GM12878 (cell line): ENCODE measurements at regions not wholly inside any gene's neighbourhood (a gene's known extent, or its start where the extent isn't known, plus 50 kb on each side); places are given as distances from the start of the nearest gene placed in this dataset.

Experiments
- ATAC-seq: fragments of 200-7000 bp; cut with Tn5 transposase; 3 replicates; pipeline ENCODE4 v1.9.1; 2020; ENCODE audit warnings: mild to moderate bottlenecking, moderate library complexity
- BruUV-seq: library from RNA; stranded (reverse); fragments of 400-500 nt; replicated peaks from 2 replicates; lab custom pipeline; 2021; lab: Mats Ljungman, UMichigan
- CTCF ChIA-PET: fragments of 300-600 bp; sonication (Branson Sonifier 250); formaldehyde crosslinking; extraction: SDS; loops from one replicate; lab custom pipeline; 2021; ENCODE audit warnings: inconsistent platforms; lab: Yijun Ruan, JAX
- POLR2A ChIA-PET: fragments of 350-600 bp; formaldehyde crosslinking; extraction: SDS; loops from one replicate; lab custom pipeline; 2021; ENCODE audit warnings: inconsistent platforms; lab: Charles Lee
- RAD21 ChIA-PET: fragments of 300-600 bp; sonication (Branson Sonifier 250); formaldehyde crosslinking; loops from one replicate; lab custom pipeline; 2023; ENCODE audit warnings: antibody characterized with exemption; ENCODE audit not compliant: unreplicated experiment; lab: Charles Lee
- SMC1A ChIA-PET: fragments of 300-600 bp; sonication (Branson Sonifier 250); formaldehyde crosslinking; loops from one replicate; lab custom pipeline; 2023; ENCODE audit not compliant: unreplicated experiment, uncharacterized antibody; lab: Charles Lee
- DNase-seq: peaks from one replicate; pipeline ENCODE4 v3.0.0-alpha.2; 2011; ENCODE audit warnings: low read depth, low spot score
- FAIRE-seq: peaks from 3 replicates; lab custom pipeline; 2011; peaks lifted over from hg19 to GRCh38; lab: Jason Lieb, UNC
- H2AFZ ChIP-seq: 2 replicates; pipeline ENCODE4 v1.6.0; 2011; ENCODE audit warnings: low read depth, low read length, control low read depth; ENCODE audit not compliant: control insufficient read depth
- H3K27ac ChIP-seq: 2 replicates; pipeline ENCODE4 v1.5.1; 2011; ENCODE audit warnings: control low read depth; ENCODE audit not compliant: control insufficient read depth, insufficient read depth
- H3K27me3 ChIP-seq, 2 experiments: replicated peaks in 1 of 2; 2 replicates each; pipeline versions ENCODE4 v1.6.0 to v1.6.1; 2011; ENCODE audit warnings: low read length in 1 of 2; ENCODE audit not compliant: control insufficient read depth in 2 of 2, insufficient read depth in 2 of 2
- H3K36me3 ChIP-seq, 2 experiments: 2 replicates each; pipeline ENCODE4 v1.5.1; 2011; ENCODE audit warnings: low read length in 1 of 2; ENCODE audit not compliant: control insufficient read depth in 2 of 2, insufficient read depth in 2 of 2
- H3K4me1 ChIP-seq: 2 replicates; pipeline ENCODE4 v1.6.1; 2011; ENCODE audit warnings: mild to moderate bottlenecking, low read length, moderate library complexity, mixed read lengths; ENCODE audit not compliant: control insufficient read depth, insufficient read depth
- H3K4me2 ChIP-seq: 2 replicates; pipeline ENCODE4 v1.6.0; 2011; ENCODE audit warnings: control low read depth; ENCODE audit not compliant: control insufficient read depth, insufficient read depth
- H3K4me3 ChIP-seq: fragments of 200-600 bp; sonication (generic); 2 replicates; pipeline ENCODE4 v1.5.1; 2016
- H3K79me2 ChIP-seq: 2 replicates; pipeline ENCODE4 v1.6.0; 2011; ENCODE audit warnings: low read length; ENCODE audit not compliant: control insufficient read depth, insufficient read depth
- H3K9ac ChIP-seq: 2 replicates; pipeline ENCODE4 v1.8.0; 2011; ENCODE audit warnings: low read length, control low read depth, mixed read lengths; ENCODE audit not compliant: control insufficient read depth, insufficient read depth
- H3K9me3 ChIP-seq: replicated peaks from 3 replicates; pipeline ENCODE4 v1.5.1; 2011; ENCODE audit warnings: mild to moderate bottlenecking, low read length; ENCODE audit not compliant: control insufficient read depth, insufficient read depth
- H4K20me1 ChIP-seq: 2 replicates; pipeline ENCODE4 v1.6.0; 2011; ENCODE audit not compliant: control insufficient read depth, insufficient read depth
- CEBPB ChIP-seq, 2 experiments: fragments of 150-350 bp in 1 of 2; IDR thresholded peaks; 2 replicates each; pipeline ENCODE4 v1.6.1; 2012 to 2014; ENCODE audit warnings: low read depth in 2 of 2, low read length in 2 of 2, borderline replicate concordance in 1 of 2, inconsistent platforms in 1 of 2
- DPF2 ChIP-seq: fragments of 450-650 bp; IDR thresholded peaks from 2 replicates; pipeline ENCODE4 v1.6.1; 2017; ENCODE audit warnings: mild to moderate bottlenecking
- FOXM1 ChIP-seq: IDR thresholded peaks from 2 replicates; pipeline ENCODE4 v1.6.1; 2012; ENCODE audit warnings: low read depth, mild to moderate bottlenecking, inconsistent platforms, low read length, moderate library complexity
- IKZF1 ChIP-seq: fragments of 450-650 bp; conservative IDR thresholded peaks from 2 replicates; pipeline ENCODE4 v1.6.1; 2017; ENCODE audit warnings: antibody characterized with exemption, mild to moderate bottlenecking
- NFXL1 ChIP-seq: fragments of 450-650 bp; IDR thresholded peaks from 2 replicates; pipeline ENCODE4 v1.6.1; 2017; ENCODE audit warnings: antibody characterized with exemption, mild to moderate bottlenecking, borderline replicate concordance
- PAX5 ChIP-seq: IDR thresholded peaks from 2 replicates; pipeline ENCODE4 v1.6.1; 2011; ENCODE audit warnings: low read depth, low read length, borderline replicate concordance
- RAD51 ChIP-seq: fragments of 450-650 bp; IDR thresholded peaks from 2 replicates; pipeline ENCODE4 v1.6.1; 2016; ENCODE audit warnings: moderate library complexity, mild to moderate bottlenecking, inconsistent platforms
- RBBP5 ChIP-seq: fragments of 200-600 bp; sonication (generic); conservative IDR thresholded peaks from 2 replicates; pipeline ENCODE4 v1.6.1; 2016
- RFX5 ChIP-seq: IDR thresholded peaks from 2 replicates; pipeline ENCODE4 v1.6.1; 2011; ENCODE audit warnings: low read depth, low read length, improper control_type of control experiment
- SPI1 ChIP-seq: IDR thresholded peaks from 2 replicates; pipeline ENCODE4 v1.6.1; 2011; ENCODE audit warnings: low read depth, mild to moderate bottlenecking, low read length, moderate library complexity, borderline replicate concordance; ENCODE audit not compliant: insufficient read depth
- SUPT20H ChIP-seq: IDR thresholded peaks from 2 replicates; pipeline ENCODE4 v1.6.1; 2011; ENCODE audit warnings: low read depth, mild to moderate bottlenecking, low read length, moderate library complexity, borderline replicate concordance; ENCODE audit not compliant: control insufficient read depth
- TCF12 ChIP-seq: IDR thresholded peaks from 2 replicates; pipeline ENCODE4 v1.6.1; 2011; ENCODE audit warnings: low read depth, mild to moderate bottlenecking, low read length
- ZNF24 ChIP-seq: fragments of 450-650 bp; IDR thresholded peaks from 2 replicates; pipeline ENCODE4 v1.6.1; 2017; ENCODE audit warnings: antibody characterized with exemption, mild to moderate bottlenecking
- ZNF274 ChIP-seq: IDR thresholded peaks from one replicate; pipeline ENCODE4 v1.8.0; 2011; ENCODE audit not compliant: insufficient read length, insufficient read depth
- ZNF384 ChIP-seq: IDR thresholded peaks from 2 replicates; pipeline ENCODE4 v1.6.1; 2012; ENCODE audit warnings: low read depth, mild to moderate bottlenecking, low read length, improper control_type of control experiment, borderline replicate concordance
- WGBS: methylation state at CpG from one replicate; pipeline ENCODE4 v1.1.6; 2016; ENCODE audit warnings: low lambda C conversion rate; ENCODE audit not compliant: insufficient replicate concordance, insufficient coverage; ENCODE audit errors: missing lambda C conversion rate; 5-methylcytosine and 5-hydroxymethylcytosine counted together
- in situ Hi-C: fragments of 300-500 bp; cut with MboI; formaldehyde crosslinking; loops from 9 replicates; pipeline ENCODE4 v1.14.3; 2018; ENCODE audit warnings: mixed read lengths
- intact Hi-C: fragments of 100-400 bp; cut with micrococcal nuclease; formaldehyde crosslinking; loops from one replicate; pipeline ENCODE4 v1.14.2; 2022; ENCODE audit not compliant: unreplicated experiment
- TF ChIP-seq, protein P1 (sequence below): fragments of 450-650 bp; IDR thresholded peaks from 2 replicates; pipeline ENCODE4 v1.6.1; 2018; ENCODE audit warnings: mild to moderate bottlenecking, low read depth, moderate library complexity; ENCODE audit not compliant: partially characterized antibody

DNA sequence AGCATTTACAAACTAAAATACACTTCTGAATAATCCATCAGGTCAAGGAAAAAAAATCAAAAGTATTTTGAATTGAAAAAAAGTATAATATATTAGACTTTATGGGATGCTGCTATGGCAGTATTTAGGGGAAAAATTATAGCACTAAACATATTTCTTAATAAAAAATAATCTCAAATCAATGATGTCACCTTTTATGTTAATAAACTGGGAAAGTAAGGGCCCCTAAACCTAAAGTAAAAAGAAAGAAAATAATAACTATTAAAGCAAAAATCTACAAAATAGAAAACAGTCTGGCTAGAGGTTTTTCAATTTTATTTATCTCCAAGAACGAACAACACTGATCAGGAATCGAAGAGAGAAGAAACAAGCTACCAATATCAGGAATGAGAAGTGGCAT is 160.8 kb upstream of the PLXNA2 start:
- no peak for ATAC-seq
- no peak overlapping the region for H3K4me2 ChIP-seq
- no peaks in the 10 kb centered on the region for H3K9me3 ChIP-seq
- ChIA-PET RAD21 (no interaction called here), SMC1A (no interaction called here), CTCF (no interaction called here), POLR2A (no interaction called here)
- no peak for FAIRE-seq
- in situ Hi-C loops: no loop called here
- H3K36me3 ChIP-seq: no peaks in the 10 kb centered on the region
- TF ChIP-seq ZNF384 (no peak), NFXL1 (no peak), PAX5 (no peak)
- intact Hi-C loops: no loop called here
- no peak for DNase-seq
- WGBS: 0% methylated on average over 2 of the region's 2 CpGs
- no peaks in the 10 kb centered on the region for H3K27me3 ChIP-seq
- H3K4me1 ChIP-seq: no peaks in the 10 kb centered on the region
- no peak overlapping the region for H2AFZ ChIP-seq
- no peak overlapping the region for H3K27ac ChIP-seq
- no peak overlapping the region for H3K9ac ChIP-seq
- no peak overlapping the region for H3K4me3 ChIP-seq
- BruUV-seq: no TSS peak
- no peaks in the 10 kb centered on the region for H4K20me1 ChIP-seq
- no peaks in the 10 kb centered on the region for H3K79me2 ChIP-seq

DNA sequence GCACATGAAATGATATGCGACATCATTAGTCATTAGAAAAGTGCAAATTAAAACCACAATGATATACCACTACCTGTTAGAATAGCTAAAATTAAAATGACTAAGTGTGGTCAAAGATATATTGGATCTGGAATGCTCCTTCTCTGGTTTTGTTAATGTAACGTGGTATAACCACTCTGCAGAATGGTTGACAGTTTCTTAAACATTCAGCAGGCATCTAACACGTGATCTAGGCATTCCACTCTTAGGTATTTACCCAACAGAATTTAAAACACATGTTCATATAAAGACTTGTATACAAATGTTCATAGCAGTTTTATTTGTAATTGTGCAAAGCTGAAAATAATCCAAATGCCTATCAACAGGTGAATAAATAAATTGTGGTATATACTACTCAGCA is 165.0 kb upstream of the PLXNA2 start:
- no peak overlapping the region for H2AFZ ChIP-seq
- no peak overlapping the region for H3K4me3 ChIP-seq
- no peak overlapping the region for H3K4me2 ChIP-seq
- WGBS: 33% methylated on average over 3 of the region's 3 CpGs
- no peaks in the 10 kb centered on the region for H3K79me2 ChIP-seq
- in situ Hi-C loops: no loop called here
- no TSS peak for BruUV-seq
- H3K27me3 ChIP-seq: no peaks in the 10 kb centered on the region; a peak in 1 of 4 replicates
- intact Hi-C loops: no loop called here
- no peaks in the 10 kb centered on the region for H3K36me3 ChIP-seq
- no peaks in the 10 kb centered on the region for H3K9me3 ChIP-seq
- ChIA-PET POLR2A (no interaction called here), CTCF (interaction anchor here (0.5 kb wide), 1 partner anchor 721 kb away, joined by 4 read pairs; no protein-coding TSS in a partner anchor), SMC1A (no interaction called here), RAD21 (no interaction called here)
- no peak for ATAC-seq
- DNase-seq: no peak
- H3K27ac ChIP-seq: no peak overlapping the region
- no peak overlapping the region for H3K9ac ChIP-seq
- no peak for FAIRE-seq
- H4K20me1 ChIP-seq: no peaks in the 10 kb centered on the region
- H3K4me1 ChIP-seq: no peaks in the 10 kb centered on the region
- TF ChIP-seq, protein P1, sequence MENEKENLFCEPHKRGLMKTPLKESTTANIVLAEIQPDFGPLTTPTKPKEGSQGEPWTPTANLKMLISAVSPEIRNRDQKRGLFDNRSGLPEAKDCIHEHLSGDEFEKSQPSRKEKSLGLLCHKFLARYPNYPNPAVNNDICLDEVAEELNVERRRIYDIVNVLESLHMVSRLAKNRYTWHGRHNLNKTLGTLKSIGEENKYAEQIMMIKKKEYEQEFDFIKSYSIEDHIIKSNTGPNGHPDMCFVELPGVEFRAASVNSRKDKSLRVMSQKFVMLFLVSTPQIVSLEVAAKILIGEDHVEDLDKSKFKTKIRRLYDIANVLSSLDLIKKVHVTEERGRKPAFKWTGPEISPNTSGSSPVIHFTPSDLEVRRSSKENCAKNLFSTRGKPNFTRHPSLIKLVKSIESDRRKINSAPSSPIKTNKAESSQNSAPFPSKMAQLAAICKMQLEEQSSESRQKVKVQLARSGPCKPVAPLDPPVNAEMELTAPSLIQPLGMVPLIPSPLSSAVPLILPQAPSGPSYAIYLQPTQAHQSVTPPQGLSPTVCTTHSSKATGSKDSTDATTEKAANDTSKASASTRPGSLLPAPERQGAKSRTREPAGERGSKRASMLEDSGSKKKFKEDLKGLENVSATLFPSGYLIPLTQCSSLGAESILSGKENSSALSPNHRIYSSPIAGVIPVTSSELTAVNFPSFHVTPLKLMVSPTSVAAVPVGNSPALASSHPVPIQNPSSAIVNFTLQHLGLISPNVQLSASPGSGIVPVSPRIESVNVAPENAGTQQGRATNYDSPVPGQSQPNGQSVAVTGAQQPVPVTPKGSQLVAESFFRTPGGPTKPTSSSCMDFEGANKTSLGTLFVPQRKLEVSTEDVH: no peak
- TF ChIP-seq ZNF24 (no peak), CEBPB (IDR thresholded peaks at IDR 0.05; ENCODE audit: borderline replicate concordance in 1 of 2, low read depth in 2 of 2, low read length in 2 of 2) (no peak), DPF2 (no peak), RFX5 (no peak), RAD51 (no peak), ZNF274 (no peak), SPI1 (no peak), IKZF1 (no peak), FOXM1 (no peak), RBBP5 (no peak), SUPT20H (no peak), TCF12 (no peak)
